Mammary epithelial cell (primary cell): ENCODE measurements at regions not wholly inside any gene's neighbourhood (a gene's known extent, or its start where the extent isn't known, plus 50 kb on each side); places are given as distances from the start of the nearest gene placed in this dataset.

Experiments used
- CTCF ChIP-seq, 2 donors: IDR thresholded peaks in 1 of 2; conservative IDR thresholded peaks in 1 of 2; 2 replicates each; pipeline ENCODE4 v1.5.1; 2011 to 2012; ENCODE audit warnings: inconsistent platforms in 2 of 2, low read length in 2 of 2, mild to moderate bottlenecking in 2 of 2, control low read depth in 1 of 2, low read depth in 1 of 2; ENCODE audit not compliant: insufficient read depth in 1 of 2; ENCODE audit errors: extremely low read depth in 1 of 2
- EZH2 ChIP-seq: IDR thresholded peaks from 2 replicates; pipeline ENCODE4 v1.6.1; 2012; ENCODE audit warnings: low read length, inconsistent platforms, borderline replicate concordance

- TF ChIP-seq EZH2 (no peak), CTCF (conservative IDR thresholded peaks at IDR 0.05 in 1 of 2, IDR thresholded peaks at IDR 0.05 in 1 of 2; ENCODE audit: extremely low read depth in 1 of 2, insufficient read depth in 1 of 2, low read depth in 1 of 2, low read length in 2 of 2) (no peak)
These were observed 1083.2 kb downstream of the FLRT2 start for GRCh38 chr14:86613126-86613525.
